ENCODE measurements at regions not wholly inside any gene's neighbourhood (a gene's known extent, or its start where the extent isn't known, plus 50 kb on each side); places are given as distances from the start of the nearest gene placed in this dataset.

GRCh38 chrX:81392396-81392795, 190.5 kb downstream of the SH3BGRL start:
- no peak for TF ChIP-seq CTCF (IDR thresholded peaks at IDR 0.05 in 8 of 11, conservative IDR thresholded peaks at IDR 0.05 in 3 of 11)
- TF ChIP-seq POLR2AphosphoS5 (IDR thresholded peaks at IDR 0.05): no peak
- no peak for TF ChIP-seq POLR2A (IDR thresholded peaks at IDR 0.05)
